ENCODE measurements at regions not wholly inside any gene's neighbourhood (a gene's known extent, or its start where the extent isn't known, plus 50 kb on each side); places are given as distances from the start of the nearest gene placed in this dataset.

DNA sequence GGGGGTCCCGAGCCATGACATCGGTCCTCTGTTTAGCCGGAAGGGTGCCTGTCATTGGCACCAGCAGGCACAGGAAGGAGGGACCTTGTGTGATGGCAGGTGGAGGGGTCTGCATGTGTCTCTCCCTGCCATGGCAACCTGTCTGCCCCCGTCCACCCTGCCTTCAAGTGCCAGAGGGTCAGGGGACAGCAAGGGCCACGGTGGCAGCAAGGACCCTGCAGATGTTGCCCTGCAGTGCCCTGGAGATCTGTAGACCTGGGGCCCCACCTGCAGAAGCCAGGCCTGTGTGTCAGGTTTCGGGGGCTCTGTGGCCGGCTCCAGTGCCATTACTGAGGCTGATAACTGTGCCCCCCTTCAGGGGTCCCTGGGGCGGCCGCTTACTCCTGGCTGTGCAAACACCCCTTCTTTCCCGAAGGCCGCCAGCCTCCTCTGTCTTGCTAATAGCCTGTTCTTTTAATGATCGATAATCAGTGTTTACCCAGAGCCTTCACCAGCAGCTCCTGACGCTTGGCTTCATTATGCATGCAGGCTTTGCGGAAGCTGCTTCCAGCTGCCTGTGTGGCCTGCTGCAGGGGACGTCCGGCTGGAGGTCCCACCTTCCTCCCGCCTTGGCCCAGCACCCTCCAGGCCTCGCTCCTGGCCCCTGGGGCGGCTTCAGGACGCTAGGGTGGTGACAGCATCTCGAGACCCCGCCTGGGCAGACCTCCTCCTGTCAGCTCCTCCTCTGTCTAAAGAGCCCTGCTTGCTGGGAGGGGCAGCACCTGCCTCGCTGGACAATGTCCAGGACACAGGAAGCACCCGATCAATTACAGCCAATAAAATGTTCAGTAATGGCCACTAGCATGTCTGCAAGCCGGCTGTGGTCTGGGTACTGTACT lies 153.0 kb downstream of the KIF26A start:
- DNase-seq (ENCODE audit: low spot score), result no peak

DNA sequence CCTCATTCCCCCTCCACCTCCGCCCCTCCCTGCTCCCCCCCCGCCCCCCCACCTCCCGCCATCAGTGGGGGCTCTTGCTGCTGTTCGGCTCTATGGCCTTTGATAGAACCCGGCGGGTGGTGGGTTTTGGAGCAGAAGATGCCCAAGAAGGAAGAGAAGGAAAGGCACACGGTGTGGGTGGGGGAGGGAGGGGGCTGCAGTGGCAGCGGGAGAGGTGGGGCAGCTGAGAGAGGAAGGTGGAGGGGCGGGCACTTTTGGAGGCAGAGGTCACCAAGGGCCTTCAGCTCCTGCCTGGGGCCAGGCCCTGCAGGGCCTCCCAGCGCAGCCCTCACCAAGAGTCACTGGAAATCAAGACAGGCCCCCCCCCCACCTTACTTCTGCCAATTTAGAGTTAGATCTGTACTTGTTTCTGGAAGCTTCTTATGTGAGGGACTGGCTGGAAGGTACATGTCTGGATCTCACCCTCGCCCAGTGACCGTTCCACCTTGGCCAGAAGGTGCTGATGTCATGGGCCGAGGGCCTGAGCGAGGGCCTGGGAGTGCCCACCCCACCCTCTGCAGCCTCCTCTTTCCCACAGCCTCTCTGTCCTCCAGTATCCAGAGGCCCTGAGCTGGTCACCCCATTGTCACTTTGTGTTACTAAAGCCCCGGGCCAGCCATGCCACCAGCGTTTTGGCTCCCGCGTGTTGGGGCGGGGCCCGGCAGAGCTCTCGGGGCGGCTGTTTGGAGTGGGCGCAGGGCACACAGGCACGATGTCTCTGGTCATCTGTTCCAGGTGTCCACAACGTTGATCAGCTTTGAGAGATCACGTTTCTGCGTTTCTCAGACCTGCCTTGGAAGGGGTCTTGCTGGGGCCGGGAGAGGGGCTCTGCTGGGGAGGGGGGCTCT lies 153.9 kb downstream of the KIF26A start:
- no peak for DNase-seq (ENCODE audit: low spot score)

DNA sequence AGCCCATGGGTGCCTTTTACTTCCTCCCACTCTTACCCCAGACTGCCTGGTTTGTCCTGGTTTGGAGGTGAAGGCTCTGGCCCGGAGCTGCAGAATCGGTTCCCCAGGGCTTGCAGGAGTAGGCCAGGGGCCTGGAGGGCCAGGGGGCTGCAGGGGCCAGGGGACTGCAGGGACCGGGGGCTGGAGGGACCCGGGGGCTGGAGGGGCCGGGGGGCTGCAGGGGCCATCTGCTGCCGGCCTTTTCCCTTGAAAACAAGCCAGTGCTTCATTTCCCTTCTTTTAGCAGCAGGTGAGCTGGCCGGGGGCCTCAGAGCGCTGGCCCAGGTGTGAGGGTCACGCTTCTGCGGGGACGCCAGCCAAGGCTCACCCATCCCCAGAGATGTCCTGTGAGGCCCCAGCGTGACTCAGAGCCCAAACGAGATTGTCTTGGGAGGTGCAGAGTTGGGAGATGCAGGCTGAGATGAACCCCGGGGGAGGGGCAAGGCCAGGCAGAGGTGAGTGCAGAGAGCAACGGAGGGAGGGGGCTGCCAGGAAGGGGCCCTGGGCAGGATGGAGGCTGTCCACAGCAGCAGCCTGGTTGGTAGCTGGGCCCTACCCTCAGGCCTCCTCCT lies 154.9 kb downstream of the KIF26A start:
- DNase-seq (ENCODE audit: low spot score), result no peak

DNA sequence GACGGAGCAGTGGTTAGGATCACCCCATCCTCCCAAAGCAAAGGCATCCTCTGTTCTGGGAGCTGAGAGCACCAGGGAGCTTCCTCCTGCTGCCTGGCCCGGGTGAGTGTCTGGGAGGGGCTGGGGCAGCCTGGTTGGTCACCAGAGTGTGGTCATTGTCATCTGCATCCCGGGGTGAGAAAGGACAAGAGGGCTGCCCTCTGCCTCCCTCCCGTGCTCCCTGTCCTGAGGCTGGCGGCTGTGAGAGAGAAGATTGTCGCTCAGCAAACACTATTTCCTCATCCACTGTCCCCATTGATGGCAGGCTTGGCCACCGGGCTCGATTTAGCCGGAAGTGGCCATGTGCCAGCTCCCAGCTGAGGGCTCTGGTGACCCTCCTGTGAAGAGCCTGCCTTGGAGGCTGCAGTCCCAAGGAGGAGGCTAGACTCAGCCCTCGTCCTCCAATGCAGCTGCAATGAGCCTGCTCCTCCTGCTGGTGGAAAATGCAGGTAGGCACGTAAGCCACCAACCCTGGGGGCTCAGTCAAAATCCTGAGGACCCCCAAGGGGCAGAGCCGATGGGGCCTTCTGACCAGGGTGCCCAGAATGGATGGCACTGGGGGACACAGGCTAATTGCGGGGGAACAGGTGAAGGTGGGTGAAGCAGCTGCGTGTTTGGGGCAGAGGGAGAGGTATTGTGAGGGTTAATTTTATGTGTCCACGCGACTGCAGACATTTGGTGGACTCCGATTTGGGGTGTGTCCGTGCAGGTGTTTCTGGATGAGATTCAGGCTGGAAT lies 155.7 kb downstream of the KIF26A start:
- no peak for DNase-seq (ENCODE audit: low spot score)

DNA sequence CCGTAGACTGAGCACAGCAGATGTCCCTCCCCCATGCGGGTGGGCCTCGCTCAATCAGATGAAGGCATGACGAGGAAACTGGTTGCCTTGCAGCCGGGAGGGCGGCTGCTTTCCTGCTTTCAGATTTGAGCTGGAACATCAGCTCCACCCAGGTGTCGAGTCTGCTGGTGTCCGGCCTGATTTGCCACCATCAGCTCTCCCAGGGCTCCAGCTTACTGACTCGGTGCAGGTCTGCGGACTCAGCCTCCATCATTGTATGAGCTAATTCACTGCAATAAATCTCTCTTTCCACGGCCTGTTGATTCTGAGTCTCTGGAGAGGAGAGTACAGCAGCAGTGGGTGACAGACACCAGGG lies 156.2 kb downstream of the KIF26A start:
- no peak for DNase-seq (ENCODE audit: low spot score)

DNA sequence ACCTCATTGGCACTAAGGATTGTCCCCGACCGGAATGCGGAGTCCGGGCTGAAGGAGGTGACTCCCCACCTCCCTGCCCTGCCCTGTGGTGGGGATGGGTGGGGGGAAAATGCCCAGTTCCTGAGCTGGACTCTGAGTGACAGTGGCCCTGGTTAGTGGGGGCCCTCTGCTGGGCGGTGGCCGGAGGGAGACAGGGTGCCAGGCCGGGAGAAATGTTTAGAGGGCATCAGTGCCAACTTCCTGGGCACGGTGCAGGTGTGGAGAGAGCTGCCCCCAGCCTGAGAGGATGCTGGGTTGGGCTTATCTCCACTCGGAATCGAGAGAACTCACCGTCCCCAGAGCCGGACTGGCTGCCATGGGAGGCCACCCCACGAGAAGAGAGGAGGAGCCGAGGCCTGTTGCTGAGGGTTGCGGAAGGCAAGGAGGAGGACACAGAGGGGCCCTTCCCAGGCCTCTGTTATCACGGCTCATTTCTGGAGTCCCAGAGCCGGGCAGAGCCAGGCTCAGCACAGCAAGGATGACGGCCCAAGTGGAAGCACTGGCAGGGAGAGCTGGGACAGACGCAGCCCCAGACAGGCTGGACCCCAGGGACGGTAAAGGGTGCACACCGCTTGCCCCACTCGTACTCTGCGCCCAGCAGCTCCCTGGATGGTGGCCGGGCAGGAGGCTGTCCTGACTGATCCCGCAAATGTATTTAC lies 156.7 kb downstream of the KIF26A start:
- no peak for DNase-seq (ENCODE audit: low spot score)

DNA sequence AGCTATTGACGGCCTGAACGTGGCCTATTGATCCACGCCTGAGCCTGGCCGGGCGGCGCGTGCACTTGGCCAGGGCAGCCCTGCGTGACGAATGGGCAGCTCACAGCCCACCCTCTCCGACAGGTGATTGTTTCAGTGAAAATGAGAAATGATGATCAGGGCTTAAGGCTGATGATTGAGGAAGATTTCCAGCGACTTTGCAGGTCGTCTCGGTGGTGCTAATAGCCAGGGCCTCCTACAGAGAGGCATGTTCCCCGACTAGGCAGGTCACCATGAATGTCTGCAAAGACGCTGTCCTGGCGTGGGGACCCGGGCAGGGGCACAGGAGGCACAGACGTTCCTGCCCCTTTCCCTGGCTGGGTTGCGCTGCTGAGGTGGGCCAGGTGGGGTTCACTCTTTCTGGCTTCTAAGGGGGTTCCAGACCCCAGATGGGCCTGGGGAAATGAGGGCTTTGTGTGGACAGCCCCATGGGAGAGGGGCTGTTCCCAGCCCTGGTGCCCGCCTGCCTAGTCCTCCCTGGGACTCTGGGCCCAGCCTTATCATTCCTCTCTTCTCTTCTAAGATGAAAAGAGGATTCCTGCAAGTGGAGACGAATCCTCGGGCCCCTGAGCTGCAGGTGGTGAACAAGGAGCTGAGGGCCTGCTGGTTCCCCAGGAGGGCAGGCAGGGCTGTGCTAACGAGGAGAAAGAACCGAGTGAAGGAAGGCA lies 157.4 kb downstream of the KIF26A start:
- DNase-seq (ENCODE audit: low spot score), result no peak

DNA sequence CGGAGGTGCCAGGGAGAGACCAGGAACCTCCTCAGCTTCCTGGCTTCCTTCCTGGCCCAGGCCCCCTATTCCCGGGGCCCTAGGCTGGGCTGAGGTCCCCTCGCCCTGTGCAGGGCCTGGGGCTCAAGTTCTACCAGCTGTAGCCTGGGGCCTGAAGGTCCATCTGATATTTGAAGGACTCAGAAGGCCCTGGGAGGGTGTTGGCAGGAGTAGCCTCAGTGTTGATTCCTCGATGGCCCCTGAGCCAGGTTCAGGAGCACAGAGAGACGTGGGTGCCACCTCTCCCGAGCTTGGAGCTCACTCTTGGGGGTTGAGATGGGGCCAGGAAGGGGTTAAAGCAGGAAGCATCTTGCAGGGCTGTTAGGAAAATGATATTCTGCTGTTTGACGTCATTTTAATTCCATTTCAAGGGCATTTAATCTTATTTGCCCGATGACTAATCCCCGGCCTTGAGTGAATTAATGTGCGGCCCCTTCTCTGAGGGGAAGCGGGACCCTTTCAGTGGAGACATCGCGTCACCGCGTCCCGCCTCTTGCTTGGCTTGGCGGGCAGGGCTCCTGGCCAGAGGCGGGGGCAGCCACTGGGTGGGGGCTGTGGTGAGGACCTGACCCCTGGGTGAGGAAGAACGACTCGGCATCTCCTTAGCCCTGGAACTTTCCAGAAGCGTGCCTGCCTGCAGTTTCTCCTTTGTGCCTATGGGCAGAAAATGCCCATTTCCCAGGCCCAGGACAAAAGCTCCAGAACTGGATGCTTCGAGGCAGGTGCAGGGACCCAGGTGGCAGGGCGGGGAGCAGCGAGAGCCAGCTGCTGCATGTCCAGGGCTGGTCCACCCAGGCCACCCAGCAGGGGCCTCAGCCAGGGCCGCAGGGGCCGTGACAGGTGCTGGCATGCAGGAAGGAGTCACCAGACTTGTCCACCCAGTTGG lies 158.3 kb downstream of the KIF26A start:
- DNase-seq (ENCODE audit: low spot score), result no peak

DNA sequence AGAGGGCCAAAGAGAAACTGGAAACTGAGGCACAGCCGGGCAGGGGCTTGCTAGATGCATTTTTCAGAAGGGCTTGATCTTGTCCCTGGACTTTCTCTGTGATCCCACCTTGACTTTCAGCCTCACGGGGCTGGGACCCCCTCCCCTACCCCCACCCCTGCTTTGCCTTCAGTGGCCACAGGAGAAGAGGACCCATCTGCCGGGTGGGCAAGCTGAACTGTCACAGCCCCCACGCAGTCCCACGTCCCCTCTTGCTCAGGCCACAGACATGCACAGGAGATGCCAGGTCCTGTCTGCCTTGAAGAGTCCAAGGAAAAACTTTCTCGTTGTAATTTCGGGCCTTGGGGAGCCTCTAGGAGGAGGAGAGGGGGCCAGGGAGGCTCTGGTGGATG lies 158.9 kb downstream of the KIF26A start:
- no peak for DNase-seq (ENCODE audit: low spot score)

DNA sequence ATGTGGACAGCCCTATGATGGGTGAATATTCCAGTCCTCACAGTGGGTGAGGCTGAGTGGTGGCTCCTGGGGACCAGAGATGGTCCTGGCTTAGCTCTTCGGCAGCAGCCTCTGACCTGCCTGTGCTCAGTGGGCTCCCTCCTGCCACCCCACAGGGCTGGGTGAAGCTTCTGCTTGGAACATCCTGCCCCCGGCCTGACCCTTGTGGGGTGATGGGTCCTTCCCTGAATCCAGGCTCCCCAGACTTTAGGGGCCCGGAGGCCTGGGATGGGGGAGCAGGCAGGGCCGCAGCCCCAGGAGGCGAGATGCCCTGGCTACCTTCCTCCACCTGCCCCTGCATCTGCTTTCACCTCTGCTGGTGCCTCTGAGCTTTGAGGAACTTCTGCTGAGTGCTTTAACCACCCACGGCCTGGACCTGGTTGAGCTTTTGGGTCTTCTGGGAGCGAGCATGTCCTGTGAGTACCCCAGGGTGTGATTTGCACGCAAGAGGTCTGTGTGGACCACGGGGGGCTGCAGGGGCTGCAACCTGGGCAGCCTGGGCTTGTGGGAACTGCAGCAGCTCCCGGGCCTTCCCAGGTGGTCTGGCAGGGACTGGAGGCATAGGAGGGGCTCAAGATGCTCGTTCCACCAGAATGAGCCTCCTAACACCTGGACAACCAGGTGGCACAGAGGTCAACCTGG lies 159.5 kb downstream of the KIF26A start:
- no peak for DNase-seq (ENCODE audit: low spot score)

DNA sequence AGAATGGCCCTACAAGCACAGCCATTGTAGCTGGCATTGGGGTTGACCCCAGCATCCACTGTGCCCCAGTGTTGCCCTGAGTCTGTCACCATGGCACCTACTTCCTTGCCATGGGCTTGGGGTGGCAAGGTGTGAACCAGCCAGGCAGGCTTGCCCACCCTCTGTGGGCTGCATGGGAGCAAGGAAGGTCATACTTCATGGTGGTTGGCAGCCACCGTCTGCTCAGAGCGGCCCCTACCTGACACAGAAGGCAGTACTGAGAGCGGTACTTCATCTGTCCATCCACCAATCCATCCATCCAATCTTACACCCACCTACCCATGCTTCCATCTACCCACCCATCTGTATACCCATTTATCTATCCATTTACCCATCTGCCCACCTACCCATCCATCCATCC lies 160.1 kb downstream of the KIF26A start:
- no peak for DNase-seq (ENCODE audit: low spot score)

DNA sequence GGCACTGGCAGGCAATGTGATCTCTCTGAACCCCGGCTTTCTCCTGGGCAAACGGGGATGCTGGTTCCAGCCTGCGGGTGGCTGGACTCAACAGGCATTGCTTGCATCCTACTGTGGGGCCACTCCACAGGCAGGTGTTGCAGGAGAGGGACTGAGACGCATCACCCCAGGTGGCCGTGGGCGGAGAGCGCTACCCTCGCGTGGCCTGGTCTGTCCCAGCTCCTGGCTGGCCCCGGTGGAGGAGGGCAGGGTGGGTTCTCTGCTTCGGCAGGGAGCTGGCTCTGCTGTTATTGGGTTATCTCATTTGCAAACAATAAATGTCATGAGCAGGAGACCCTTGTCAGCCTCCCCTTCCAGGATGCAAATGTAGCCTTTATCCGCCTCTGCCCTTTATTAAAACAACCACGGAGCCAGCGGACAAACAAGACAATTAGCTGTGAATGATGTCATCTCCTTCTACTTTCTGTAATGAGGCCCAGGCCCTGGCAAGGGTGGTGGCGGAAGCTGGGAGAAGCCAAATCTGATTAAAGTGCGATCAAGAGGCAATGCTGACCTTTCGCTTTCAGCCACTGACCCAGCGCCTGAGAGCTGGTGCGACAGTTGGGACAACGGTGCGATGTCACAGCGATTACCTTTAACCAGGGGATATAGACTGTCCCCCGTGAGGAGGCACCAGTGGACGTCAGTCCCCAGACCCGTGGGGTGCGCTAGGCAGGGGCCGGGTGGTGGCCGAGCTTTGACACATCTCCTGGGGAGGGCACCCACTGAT lies 161.8 kb downstream of the KIF26A start:
- no peak for DNase-seq (ENCODE audit: low spot score)

DNA sequence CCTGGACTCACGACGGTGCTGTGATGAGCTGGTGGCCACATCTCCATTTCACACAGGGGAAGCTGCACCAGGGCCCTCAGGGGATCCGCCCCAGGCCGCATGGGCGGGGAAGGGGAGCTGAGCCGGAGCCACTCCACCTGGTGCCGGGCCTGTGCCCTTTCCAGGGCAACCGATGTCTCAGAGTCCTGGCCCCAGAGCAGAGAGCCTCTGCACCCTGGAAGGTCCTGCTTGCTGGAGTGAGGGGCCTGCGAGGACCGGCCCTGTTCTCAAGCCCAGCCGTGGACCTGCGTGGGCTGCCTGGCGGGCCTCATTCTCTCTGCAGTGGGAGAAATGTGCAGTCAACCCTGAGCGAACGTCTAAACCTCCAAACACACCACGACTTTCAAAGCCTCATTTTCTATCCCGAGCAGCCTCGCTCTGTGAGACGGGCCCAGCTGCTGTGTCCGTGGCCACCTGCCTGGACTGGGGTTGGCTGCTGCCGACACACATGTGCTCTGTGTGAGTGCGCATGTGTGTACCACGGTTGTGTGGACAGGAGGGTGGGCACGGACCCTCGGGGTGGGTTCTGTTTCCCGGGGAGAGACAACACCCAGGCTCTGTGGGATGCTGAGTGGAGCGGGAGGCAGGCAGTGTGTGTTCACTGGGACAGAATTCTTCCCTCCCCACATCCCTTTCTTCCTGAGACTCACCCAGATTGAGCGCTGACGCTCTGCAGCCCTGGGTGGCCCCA lies 163.5 kb downstream of the KIF26A start:
- no peak for DNase-seq (ENCODE audit: low spot score)

DNA sequence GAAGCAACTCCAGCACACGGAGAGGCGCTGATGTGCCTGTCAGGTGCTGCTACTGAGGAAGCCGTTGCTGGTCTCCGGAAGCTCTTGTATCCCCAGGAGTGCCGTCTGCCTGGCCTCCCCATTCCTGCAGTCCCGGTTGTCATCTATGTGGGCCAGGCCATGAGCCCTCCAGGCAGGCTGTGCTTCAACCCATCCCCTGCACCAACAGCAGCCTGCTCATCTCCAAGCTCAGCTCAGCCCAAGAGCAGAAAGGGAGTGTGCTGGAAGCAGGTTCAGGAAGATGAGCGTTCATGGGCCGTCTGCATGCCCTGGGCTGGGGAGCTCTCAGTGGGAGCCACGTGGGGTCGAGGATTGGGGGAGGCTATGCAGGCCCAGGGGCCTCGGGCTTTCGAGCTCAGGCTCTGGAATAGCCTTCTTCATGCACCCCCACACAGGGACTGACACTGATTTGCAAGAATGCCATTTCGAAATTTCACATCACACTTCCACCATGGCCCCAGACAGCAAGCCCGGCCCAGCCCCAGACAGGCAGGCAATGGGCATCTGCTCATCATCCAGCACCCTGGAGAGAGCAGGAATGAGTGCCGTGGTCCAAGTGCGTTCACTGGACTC lies 164.5 kb downstream of the KIF26A start:
- DNase-seq (ENCODE audit: low spot score), result no peak

DNA sequence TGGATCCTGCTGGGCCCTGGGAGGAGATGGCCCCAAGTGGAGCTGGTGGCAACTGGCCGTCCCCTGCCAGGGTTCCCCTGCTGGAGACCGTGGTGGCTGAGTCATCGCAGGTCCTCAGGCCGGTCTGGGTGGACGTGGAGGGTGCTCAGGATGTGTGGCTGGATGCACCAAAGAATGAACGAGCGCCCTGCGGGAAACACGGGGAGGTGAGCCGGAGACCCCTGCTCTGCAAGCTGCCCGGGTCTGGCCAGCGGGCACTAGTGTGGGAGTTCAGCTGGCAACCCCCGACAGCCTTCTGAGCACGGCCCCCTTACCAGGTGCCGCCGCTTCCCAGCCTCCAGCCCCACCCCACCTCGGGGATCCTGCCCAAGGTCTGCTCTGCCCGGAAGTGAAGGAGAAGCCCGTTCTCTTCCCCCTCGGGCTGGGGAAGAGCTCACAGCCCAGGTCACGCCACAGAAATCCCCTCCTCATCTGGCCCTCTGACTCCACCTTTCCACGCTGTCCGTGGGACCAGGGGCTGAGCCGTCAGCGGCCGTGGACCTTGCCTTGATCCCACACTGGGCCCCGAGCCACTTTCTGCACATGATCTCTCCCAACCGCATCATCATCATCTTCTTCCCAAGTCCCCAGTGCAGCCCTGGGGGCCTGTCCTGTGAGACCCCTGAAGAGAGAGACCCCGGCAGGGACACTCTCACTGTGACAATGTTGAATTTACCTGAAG lies 165.5 kb downstream of the KIF26A start:
- no peak for DNase-seq (ENCODE audit: low spot score)

Measured in SW480 (cell line).